ENCODE measurements at regions not wholly inside any gene's neighbourhood (a gene's known extent, or its start where the extent isn't known, plus 50 kb on each side); places are given as distances from the start of the nearest gene placed in this dataset.

GRCh38 chr4:34170946-34171345 is 2073.4 kb downstream of the ARAP2 start:
- TF ChIP-seq, protein P1, sequence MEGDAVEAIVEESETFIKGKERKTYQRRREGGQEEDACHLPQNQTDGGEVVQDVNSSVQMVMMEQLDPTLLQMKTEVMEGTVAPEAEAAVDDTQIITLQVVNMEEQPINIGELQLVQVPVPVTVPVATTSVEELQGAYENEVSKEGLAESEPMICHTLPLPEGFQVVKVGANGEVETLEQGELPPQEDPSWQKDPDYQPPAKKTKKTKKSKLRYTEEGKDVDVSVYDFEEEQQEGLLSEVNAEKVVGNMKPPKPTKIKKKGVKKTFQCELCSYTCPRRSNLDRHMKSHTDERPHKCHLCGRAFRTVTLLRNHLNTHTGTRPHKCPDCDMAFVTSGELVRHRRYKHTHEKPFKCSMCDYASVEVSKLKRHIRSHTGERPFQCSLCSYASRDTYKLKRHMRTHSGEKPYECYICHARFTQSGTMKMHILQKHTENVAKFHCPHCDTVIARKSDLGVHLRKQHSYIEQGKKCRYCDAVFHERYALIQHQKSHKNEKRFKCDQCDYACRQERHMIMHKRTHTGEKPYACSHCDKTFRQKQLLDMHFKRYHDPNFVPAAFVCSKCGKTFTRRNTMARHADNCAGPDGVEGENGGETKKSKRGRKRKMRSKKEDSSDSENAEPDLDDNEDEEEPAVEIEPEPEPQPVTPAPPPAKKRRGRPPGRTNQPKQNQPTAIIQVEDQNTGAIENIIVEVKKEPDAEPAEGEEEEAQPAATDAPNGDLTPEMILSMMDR (conservative IDR thresholded peaks at IDR 0.05; ENCODE audit: low read depth, low read length): no peak
- no peak for TF ChIP-seq EZH2 (IDR thresholded peaks at IDR 0.05; ENCODE audit: borderline replicate concordance, low read depth, low read length, poor library complexity, severe bottlenecking)
